H4 (cell line): ENCODE measurements at regions not wholly inside any gene's neighbourhood (a gene's known extent, or its start where the extent isn't known, plus 50 kb on each side); places are given as distances from the start of the nearest gene placed in this dataset.

Source experiments
- DNase-seq: peaks from one replicate; pipeline ENCODE4 v3.0.0-alpha.2; 2015; ENCODE audit warnings: low spot score

DNA sequence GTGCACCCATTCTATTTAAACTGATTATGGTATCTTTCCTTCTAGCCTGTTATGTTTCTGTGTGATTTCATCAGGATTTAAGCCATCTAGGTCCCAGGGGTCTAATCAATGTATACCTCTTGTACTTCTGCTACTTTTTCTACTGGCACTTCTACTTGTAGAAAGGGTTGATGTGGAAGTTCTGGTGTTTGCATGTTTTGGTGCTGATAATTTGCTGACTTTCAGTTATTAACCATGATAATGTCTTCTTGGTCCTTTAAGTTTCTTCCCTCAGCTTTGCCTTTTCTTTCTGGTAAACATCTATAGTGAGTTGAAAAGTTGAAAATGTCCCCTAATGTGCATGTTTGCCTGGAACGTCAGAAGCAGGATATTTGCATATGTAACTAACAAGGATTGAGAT lies 390.6 kb upstream of the MAP3K7 start:
- DNase-seq, result no peak

DNA sequence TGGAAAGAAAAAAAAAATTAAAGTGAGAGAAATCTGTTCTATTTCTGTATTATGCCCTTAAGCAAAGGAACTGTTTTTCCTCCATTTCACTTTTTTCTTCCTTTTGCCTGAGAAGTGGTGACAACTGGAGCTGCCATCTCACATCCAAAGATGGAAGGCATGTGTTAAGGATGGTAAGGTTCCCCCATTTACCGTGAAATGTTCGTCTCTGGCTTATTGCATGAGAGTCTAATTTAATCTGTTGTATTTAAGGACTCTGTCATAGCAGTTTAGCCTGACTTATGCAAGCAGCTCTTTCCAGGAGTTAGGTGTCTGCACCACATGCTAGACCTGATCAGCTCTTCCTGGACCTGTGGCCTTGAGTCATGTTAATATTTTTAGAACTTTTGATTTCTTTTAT lies 389.5 kb upstream of the MAP3K7 start:
- no peak for DNase-seq

DNA sequence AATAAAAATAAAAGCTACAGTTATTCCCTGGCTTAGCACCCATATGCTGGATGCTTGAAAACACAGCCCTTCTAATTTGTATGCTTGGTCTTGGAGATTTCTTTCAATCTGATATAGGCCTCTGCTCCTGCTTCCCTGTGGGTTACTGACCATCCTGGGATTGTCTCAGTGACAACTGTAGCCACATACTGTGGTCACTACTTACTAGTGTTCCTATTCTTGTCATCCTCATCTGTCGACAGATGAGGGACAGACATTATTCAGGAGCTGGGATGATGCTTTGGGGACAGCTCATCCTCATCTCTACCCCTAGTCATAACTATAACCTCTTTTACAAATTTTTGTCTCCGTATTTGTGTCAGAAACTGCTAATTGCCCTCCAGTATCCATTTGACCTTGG lies 388.9 kb upstream of the MAP3K7 start:
- DNase-seq, result no peak

DNA sequence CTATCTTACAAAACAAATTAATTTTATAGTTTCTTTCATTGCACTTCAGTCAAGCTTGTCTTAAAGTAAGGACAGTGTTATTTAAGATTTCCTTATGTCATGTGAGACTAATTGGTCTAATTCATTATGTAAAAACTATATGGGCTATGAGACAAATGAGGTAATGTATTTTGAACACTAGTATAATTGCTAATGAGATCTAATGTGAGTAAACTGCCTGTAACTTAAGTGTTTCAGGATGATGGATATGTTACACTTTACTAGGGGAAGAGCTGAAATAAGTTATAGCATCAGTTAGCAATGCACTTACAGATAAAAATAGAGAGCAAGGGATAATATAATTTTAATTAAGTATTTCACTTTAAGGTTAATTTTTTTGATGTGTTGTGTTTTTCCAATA lies 386.3 kb upstream of the MAP3K7 start:
- DNase-seq, result no peak

DNA sequence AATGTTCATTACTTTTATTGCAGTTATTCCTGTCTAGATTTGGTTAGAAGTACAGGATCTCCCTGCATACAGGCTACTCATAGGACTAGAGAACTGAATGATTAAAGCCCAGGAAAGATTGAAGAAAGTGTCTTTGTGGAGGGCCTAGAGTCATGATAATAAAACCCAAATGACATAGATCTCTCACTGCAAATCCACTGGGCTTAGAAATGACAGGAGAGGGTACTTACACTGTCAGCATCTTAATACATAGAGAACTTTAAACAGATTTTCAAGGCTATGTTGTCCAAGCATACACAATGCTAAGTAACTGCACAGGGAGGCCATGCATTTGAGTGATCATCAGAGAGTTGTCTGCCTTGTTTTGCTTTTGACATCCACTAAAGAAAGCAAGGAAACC lies 383.8 kb upstream of the MAP3K7 start:
- no peak for DNase-seq

DNA sequence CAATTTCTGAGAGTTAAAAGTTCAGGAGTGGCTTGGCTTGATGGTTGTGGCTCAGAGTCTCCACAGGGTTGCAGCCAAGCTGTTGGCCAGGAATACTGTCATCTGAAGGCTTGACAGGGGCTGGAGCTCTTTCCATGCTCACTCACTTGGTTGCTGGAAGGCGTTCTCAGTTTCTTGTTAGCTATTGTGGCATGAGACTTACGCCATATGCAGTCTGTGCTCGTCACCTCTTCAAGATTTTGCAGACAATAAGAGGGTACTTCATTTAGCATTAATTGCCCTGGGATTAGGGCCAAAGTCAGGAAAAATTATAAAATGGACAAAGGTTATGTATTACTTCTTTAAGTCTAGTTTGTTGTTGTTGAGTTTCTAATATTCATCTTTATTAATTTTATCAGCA lies 380.6 kb upstream of the MAP3K7 start:
- no peak for DNase-seq

DNA sequence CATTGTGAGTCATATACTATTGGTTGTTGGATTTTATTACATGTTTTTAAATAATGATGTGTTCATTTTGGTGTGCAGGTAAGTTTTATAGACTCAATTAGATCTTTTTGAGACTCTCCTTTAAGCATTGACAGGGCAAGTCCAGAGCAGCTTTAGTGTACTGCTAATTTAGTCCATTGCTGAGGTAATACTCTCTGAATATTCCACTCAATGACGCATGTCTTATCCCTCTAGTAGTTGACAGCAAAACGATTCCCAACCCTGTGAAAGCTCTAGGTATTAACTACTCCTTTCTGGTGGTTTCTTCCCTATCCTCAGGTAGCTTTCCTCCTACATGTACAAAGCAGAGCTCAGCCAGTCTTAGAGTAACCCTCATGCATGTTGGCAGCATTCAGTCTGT lies 373.5 kb upstream of the MAP3K7 start:
- no peak for DNase-seq

DNA sequence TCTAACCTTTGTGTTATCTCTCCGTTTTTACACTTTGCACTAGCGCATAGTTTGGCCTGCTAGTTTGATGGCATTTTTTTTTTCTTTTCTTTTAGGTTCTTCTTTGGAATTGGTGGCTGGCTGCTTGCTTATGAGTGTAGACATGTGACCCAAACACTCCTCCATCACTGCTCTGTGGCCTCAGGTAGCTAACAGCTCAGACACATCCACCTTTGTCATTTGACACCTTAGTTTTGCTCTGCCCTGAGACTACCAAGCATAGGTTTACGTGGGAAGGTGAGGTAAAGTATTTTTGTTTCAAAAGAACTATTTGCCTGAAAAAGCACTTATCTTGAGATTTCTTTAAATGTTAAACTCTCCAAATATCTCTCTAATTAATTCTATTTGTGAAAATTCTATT lies 368.4 kb upstream of the MAP3K7 start:
- DNase-seq, result no peak

DNA sequence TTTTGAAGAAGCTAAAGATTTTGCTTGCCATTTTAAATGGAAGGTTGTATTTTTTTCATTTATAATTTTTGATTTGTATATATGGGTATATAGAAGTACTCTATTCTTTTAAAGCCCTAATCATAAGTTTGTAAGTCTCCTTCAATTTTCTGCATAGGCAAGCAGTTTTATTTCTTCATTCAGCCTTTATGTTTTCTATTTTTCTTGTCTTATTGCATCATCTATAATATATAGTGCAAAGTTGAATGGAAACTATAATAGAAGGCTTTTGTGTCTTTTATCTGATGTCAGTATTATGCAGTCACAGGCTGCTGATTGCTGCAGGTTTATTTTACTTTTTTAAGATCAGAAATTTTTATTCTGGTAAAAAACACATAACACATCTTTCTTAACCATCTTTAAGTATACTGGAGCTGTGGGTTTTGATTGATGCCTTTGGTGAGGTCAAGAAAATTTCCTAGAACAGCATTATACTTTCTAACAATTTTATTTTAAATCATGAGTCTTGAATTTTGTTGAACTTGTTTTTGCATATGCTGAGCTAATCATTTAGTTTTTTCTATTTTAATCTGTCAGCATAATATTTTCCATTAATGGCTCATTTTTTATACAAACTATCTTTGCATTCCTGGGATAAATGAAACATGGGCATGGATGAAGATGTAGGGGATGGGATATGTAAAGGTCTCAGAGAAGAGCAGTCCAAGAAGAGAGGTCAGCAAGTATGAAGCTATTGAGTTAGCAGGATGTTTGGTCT lies 366.7 kb upstream of the MAP3K7 start:
- no peak for DNase-seq

DNA sequence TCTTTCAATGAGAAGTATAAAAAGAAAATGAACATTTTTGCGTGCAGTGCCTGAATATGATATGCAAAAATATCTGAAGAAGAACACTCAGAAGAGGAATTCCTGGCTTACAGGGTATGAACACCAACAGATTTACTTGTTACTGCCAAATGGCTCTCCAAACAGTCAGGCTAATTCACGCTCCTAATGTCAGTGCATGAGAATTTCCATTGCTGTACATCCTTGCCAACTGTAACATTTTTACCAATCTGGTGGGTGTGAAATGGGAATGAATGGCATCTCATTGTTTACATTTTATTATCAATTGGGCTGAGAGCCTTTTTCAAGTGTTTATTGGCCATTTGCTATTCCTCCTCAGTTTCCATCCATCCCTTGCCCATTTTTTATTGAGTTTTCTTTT lies 365.3 kb upstream of the MAP3K7 start:
- no peak for DNase-seq

DNA sequence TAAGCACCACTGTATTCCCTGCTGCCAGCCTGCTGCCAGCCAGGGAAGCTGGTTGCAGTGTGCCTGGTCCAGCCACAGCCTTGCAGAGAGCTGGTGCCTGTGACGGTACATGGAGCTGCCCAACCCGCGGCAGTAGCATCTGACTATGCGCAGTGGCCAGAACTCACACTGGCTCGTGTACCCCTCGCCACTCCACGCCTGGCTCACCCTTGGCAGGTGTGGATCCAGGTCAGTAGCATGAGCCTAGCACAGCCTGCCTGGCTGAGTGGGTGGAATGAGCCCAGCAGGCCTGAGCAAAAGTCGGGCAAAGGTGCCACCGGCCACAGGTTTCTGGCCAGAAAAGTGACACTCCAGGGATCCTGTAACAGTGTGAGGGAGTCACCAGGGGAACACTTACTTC lies 361.7 kb upstream of the MAP3K7 start:
- no peak for DNase-seq

DNA sequence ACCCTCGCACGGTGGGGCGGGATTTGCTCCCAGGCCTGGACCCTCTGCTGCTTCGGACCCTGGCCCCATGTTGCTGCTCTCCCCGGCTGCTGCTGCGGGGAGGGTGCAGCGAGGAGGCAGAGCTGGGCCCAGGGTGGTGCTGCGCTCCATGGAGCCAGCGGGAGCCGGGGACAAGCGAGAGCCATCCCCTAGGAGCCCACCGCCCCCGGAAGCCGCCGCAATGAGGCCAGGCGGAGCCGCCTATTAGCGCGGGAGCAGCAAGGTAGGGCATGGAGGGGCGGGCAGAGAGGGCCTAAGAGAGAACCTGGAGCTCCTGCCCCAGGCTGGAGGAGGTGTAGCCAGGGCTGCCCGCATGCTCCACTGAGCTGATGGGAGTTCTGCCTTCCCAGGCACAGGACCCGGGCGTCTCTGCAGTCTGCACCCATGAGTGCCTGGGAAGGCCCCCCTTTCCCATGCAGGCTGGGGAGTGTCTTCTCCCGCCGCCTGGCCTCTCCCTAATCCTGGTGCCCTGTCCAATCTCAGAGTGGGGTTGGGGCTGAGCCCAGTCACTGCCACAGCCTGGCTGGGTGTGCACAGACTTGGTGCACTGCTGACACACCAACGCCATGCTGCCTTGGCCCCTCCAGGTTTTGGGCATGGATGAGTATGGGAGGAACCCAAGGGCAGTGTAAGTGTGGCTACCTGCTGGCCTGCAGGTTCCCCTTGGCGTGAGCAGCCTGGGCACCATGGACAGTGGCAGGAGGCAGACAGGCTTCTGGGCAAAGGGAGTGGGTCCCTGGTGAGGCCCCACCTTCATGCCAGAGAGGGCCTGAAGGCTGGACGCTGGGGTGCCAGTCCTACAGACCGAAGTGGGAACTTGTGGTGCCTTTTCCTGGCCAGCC lies 360.6 kb upstream of the MAP3K7 start:
- DNase-seq, result no peak

DNA sequence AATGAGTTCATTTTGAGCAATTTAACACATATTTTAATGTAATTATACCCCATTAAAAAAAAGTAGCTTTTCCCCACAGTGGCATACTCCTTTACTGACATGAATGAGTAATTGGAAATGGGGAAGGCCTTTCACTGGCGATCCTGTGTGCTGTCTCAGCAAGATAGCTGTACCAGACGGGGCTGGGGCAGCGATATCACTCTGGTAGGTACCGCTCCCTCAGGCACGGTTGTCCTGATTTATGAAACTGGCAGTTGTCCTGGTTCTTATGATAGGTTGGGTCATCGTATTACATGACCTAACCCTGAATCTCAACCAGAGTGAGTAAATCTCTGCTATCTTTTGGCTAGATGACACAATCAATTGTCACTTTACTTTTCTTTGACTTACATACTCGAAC lies 355.0 kb upstream of the MAP3K7 start:
- no peak for DNase-seq

DNA sequence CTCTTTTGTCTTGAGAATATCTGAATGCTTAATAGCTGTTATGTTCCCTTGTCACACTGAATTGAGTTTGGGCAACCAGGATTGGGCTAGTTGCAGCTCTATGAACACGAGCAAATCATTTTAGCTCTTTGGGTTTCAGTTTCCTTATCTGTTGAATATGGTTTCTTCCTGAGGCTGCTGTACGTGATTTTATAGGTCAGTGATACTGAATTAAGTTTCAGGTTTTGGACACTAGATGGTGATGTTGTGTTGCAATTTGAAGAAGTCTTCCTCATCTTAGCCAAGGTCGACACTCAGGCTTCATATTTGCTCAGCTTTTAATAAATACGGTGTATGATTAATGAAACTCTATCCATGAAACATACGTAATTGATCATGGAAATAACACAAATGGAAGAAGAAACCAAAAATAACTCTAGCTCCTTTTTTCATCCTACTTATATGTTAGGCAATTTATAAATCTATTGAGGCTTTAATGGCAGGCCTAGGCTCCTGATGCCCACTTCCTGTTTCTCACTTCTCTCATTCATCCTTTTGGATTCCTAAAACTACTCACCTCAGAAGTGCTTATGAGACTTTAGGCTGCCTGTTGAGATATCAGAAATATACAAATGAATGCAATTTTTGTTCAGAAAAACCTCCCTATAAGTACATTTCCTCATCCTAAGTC lies 354.1 kb upstream of the MAP3K7 start:
- peak; percentile 76 for DNase-seq

DNA sequence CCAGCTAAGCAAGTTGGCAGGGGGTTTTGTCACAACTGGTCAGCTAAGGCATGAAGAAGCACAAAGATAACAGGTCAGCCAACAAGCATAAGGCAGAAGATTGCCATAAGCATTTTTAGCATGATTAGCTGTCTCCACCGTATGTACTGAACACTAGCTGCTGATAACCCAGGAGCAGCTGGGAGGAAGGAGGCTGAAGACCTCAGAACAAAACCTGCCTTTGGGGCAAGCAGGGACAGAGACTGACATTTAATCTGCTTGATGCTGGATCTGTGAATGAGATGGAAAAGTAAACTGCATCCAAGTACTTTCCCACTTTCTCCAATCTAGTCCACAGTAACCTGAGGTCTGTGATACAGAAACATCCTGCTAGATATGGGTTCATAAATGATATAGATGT lies 353.0 kb upstream of the MAP3K7 start:
- no peak for DNase-seq

DNA sequence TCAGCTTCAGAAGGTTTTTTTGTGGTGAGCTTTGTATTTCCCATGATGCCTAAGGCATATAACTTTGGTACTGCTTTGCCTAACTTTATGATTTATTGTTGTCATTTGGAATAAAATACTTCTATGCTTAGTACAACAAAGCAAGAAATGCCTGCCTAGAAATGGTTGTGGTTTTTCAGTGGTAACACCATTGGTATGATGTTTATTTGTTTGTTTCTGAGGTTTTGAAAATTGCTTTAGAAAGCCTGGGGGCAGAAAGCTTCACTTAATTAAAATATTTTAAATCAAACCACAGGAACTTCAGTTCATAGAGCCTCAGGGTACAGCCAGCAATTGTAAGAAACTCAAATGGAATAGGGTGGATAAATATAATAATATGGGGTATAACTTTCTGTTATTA lies 351.2 kb upstream of the MAP3K7 start:
- peak; percentile 71 for DNase-seq

DNA sequence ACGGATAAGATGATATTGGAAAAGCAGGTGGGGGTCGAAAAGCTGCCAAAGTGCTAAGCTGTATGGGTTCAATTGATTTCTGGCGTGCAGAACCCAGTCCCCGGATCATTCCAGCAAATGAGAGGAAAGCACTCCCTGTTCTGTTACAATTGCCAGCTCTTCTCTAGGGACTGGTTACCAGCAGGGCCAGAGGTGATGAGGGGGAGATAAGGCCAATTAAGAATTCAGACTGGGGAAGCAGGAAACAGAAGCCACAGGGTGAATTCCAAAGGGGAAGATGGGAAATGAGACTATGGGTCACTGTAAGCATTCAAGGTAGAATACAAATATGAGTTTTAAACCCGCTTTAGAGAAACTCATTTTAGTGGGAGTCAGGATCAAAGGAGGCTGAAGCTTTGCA lies 349.4 kb upstream of the MAP3K7 start:
- DNase-seq, result no peak

DNA sequence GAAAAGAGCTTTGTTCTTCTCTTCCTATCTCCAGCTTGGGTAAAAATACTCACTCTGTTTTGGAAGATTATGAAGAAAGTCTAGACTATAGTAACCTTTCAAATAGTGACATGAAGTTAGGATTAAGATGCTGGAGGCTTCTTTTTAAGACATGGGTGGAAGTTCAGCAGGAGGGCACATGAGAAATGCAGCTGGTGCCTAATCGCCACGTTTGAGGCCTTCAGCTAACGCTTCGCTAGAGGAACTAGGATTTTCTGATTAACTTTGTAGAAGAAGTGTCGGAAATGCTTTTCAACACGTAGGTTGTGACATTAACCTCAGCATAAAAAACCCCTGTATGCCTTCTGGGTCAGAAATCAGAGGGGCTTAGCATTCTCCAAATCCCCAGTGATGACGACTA lies 348.1 kb upstream of the MAP3K7 start:
- no peak for DNase-seq

DNA sequence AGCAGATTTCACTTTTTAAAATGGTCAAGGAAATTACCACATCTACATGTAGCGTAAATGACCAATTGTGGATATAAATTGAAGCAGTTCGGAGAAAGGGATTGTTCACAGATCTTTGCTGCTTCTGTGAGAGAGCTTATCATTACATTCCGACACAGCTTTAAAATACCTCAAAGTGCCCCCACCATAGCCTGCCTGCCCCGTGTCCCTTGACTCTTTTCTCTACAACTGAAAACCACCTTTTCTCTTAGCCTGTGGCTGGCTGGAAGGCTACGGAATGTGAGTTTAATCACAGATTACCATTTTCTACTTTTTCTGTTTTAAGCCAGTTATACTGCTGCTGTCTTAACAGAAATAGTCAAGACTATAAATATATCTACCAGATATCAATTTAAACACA lies 347.2 kb upstream of the MAP3K7 start:
- DNase-seq, result no peak

DNA sequence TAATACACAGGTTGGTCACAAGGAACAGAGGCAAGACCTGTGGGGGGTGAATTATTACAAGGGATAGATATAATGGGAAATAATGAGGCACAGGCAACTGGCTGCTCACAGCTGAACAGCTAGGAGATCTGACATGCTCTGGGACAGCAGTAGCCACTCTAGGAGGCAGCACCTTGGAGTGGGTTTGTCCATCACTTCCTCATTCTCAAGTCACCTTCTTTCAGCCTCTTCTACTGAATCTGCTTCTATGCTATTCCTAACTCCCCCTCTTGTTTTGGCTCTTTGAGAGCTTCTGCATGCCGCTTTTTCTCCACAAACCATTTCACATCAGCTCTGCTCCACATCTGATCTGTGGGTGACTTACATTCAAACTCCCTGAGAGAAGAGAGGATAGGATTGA lies 345.5 kb upstream of the MAP3K7 start:
- DNase-seq, result no peak

DNA sequence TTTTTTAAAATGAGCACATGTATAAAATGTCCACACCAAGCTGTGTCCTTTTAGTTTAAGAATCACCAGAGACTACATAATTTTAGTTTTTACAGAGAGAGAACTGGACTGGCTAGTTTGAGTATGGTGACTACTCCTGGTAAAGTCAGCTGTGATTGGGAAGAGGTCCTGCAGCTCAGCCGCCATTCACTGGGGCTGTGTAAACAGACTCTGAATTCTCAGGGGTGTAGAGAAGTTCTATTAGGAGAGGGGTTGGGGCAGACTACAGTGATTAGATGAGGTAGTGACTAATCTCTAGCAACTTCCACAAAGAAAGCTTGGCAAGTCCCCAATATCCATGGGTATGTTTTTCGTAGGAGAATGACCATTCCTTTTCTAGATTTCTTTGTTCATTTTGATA lies 341.2 kb upstream of the MAP3K7 start:
- no peak for DNase-seq

DNA sequence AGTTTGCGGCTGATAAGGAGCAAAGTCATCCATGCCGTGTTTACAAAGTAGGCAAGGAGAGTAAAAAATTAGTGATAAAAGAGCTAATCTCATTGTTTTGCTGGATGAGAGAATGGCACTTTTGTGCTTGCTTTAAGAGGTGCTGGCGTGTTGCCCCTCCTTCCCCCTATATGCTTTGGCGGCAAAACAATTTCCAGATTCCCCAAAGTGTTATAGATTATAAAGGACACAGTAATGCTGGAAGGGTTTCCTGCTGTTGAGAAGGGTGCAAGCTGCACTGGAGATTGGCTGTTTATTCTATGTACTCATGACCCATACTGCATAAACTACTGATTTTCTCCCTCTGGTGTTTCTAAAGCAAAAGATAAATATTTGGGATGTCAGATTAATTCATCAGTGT lies 338.9 kb upstream of the MAP3K7 start:
- DNase-seq, result no peak

DNA sequence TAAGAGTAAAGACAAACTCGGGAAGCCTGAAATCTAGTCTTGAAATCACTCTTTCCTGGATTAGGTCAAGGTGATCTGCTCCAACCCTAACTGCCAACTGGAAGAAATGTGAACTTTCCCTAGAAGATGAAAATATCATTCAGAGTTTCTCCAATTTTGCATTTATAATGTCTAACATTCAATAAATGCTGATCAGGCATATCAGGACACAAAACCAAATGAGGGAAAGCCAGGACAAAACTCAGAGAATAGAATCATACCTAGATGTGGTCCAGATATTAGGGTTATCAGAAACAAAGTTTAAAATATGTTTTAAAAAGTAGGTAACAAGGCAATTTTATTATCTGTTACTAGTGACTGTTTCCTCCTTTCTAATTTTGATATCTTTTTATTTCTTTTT lies 335.5 kb upstream of the MAP3K7 start:
- no peak for DNase-seq
